Fibroblast of villous mesenchyme (primary cell): ENCODE measurements at regions not wholly inside any gene's neighbourhood (a gene's known extent, or its start where the extent isn't known, plus 50 kb on each side); places are given as distances from the start of the nearest gene placed in this dataset.
"Not testable (repeated sequence)": the region's sequence is repeated elsewhere in the genome, so short reads cannot be mapped to it uniquely, and the experiment has no call there.

Experiments
- DNase-seq: peaks from one replicate; pipeline ENCODE4 v3.0.0-alpha.2; 2010; ENCODE audit warnings: low read depth
- H3K4me3 ChIP-seq: 2 replicates; pipeline ENCODE4 v1.5.1; 2011; ENCODE audit warnings: low read depth, mild to moderate bottlenecking, low read length
- TF ChIP-seq, protein P1 (sequence below): IDR thresholded peaks from 2 replicates; pipeline ENCODE4 v1.5.1; 2012; ENCODE audit warnings: low read depth, mild to moderate bottlenecking, low read length; ENCODE audit not compliant: insufficient read depth

DNA sequence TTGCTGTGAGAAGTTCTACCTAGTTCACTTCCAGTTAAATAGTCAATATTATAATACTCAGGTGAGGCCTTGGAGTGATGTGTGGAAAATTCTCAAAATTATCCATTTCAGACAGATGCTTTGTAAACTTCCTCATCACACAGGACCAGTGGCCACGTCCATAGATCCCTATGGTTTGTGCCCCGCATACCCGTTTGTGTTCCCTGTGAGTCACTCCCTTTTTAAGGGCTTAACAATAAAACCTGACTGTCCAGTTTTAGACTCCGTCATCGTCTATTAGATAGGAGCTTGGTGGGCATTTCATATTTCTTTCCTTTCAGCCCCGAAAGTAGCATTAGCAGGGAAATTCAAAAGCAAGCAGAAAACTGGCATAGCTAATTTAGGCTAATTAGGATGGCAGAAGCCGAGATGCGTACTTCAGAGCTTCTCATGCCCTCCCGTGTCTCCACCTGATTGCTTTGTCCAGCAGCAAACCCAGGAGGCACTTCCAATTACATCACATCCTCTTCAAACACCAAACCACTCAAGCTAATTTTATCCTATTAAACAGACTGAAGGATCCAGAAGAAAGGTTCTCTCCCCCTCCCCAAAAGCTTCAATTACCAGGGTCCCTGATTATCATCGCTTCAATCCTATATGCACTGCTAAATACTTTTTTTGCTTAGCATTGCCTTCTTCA is 186.6 kb upstream of the OTX2 start:
- no peak for DNase-seq
- H3K4me3 ChIP-seq = no peak overlapping the region
- TF ChIP-seq, protein P1, sequence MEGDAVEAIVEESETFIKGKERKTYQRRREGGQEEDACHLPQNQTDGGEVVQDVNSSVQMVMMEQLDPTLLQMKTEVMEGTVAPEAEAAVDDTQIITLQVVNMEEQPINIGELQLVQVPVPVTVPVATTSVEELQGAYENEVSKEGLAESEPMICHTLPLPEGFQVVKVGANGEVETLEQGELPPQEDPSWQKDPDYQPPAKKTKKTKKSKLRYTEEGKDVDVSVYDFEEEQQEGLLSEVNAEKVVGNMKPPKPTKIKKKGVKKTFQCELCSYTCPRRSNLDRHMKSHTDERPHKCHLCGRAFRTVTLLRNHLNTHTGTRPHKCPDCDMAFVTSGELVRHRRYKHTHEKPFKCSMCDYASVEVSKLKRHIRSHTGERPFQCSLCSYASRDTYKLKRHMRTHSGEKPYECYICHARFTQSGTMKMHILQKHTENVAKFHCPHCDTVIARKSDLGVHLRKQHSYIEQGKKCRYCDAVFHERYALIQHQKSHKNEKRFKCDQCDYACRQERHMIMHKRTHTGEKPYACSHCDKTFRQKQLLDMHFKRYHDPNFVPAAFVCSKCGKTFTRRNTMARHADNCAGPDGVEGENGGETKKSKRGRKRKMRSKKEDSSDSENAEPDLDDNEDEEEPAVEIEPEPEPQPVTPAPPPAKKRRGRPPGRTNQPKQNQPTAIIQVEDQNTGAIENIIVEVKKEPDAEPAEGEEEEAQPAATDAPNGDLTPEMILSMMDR = no peak

- DNase-seq = no peak
- TF ChIP-seq, protein P1 = no peak
- no peak overlapping the region for H3K4me3 ChIP-seq
Measured at GRCh38 chr14:56995010-56995409, 184.7 kb upstream of the OTX2 start.

DNA sequence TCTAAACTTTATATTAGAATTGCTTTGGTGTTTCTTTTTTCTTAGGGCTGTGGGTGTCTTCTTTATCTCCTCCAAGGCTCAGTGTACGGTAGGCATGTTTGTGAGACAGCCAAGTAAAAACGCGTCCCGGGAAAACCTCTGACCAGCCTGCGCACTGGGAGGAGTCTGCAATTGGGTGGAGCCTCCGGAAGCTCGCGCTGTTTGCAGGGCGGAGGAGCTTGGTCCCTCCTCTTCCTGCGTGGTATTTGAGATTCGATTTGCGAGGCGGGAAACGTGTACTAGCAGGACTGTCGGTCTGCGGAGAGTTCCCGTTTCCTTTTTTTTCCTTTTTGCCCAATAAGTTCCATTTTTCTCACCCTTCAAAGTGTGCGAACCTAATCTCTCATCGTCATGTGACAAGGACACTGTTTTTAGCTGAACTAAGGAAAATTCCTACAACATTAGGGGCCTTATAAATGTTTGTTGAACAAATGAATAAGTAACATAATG is 182.1 kb upstream of the OTX2 start:
- no peak overlapping the region for H3K4me3 ChIP-seq
- TF ChIP-seq, protein P1 = no peak
- no peak for DNase-seq

DNA sequence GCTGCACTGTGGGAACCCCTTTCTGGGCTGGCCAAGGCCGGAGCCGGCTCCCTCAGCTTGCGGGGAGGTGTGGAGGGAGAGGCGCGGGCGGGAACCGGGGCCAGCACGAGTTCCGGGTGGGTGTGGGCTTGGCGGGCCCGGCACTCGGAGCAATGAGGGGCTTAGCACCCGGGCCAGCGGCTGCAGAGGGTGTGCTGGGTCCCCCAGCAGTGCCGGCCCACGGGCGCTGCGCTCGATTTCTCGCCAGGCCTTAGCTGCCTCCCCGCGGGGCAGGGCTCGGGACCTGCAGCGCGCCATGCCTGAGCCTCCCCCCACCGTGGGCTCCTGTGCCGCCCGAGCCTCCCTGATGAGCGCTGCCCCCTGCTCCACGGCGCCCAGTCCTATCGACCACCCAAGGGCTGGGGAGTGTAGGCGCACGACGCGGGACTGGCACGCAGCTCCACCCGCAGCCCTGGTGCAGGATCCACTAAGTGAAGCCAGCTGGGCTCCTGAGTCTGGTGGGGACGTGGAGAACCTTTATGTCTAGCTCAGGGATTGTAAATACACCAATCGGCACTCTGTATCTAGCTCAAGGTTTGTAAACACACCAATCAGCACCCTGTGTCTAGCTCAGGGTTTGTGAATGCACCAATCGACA is 180.8 kb upstream of the OTX2 start:
- H3K4me3 ChIP-seq, DNase-seq: not testable (repeated sequence)

DNA sequence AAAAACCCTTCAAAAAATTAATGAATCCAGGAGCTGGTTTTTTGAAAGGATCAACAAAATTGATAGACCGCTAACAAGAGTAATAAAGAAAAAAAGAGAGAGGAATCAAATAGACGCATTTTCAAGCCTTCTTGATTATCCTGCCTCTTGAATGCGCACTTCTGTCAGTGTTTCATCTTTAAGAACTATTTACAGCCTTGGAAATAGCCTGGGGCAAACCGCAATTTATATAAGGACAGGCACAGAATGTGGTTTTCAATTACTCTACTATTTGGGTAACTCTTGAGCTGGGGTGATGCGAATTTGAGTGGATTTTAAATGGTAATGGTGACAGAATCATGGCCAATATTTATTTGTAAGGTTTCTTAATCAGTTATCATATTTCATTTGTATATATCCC is 179.1 kb upstream of the OTX2 start:
- no peak overlapping the region for H3K4me3 ChIP-seq
- DNase-seq = no peak
- TF ChIP-seq, protein P1 = no peak

DNA sequence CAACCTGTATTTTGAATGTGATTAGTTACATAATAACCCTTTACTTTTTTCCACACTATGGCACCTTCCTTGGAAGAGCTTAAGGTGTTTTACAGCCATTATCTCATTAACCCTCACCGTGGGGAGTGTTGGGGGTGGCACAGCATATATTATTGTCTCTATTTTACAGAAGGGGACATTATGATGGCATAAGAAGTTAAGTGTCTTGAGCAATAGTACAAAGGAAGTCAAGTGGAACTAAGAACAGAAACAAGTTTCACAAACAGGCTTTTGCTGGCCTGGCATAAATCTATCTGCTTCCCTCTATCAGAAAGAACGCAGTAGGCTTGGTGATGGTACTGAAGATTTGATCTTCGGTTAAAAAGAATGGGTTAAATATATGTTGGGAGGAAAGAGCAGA is 169.7 kb upstream of the OTX2 start:
- H3K4me3 ChIP-seq = no peak overlapping the region
- TF ChIP-seq, protein P1 = no peak
- DNase-seq = no peak

GRCh38 chr14:56976211-56976610 is 165.9 kb upstream of the OTX2 start:
- TF ChIP-seq, protein P1 = no peak
- no peak for DNase-seq

More at GRCh38 chr14:56976211-56976610, 165.9 kb upstream of the OTX2 start:
- no peak overlapping the region for H3K4me3 ChIP-seq
